Skeletal muscle cell (primary cell): ENCODE measurements at regions not wholly inside any gene's neighbourhood (a gene's known extent, or its start where the extent isn't known, plus 50 kb on each side); places are given as distances from the start of the nearest gene placed in this dataset.

ENCODE experiments used
- DNase-seq: peaks from one replicate; pipeline ENCODE4 v3.0.0-alpha.2; 2010; ENCODE audit warnings: low read depth
- H3K4me3 ChIP-seq: 2 replicates; pipeline ENCODE4 v1.5.1; 2011; ENCODE audit warnings: low read depth, mild to moderate bottlenecking, control low read depth, low read length, moderate library complexity

GRCh38 chr17:17398188-17398942 lies 78.4 kb upstream of the MED9 start:
- no peak overlapping the region for H3K4me3 ChIP-seq
- DNase-seq: no peak

- no peak overlapping the region for H3K4me3 ChIP-seq
- DNase-seq: no peak
Measured at GRCh38 chr17:17398943-17399926, 77.6 kb upstream of the MED9 start.

- DNase-seq: no peak
- no peak overlapping the region for H3K4me3 ChIP-seq
Measured at GRCh38 chr17:17400070-17400469, 76.7 kb upstream of the MED9 start.

GRCh38 chr17:17400566-17401184 lies 76.1 kb upstream of the MED9 start:
- no peak for DNase-seq
- H3K4me3 ChIP-seq: no peak overlapping the region

- DNase-seq: no peak
Measured at GRCh38 chr17:17401271-17401781, 75.5 kb upstream of the MED9 start.

GRCh38 chr17:17402558-17402957 lies 74.2 kb upstream of the MED9 start:
- DNase-seq: no peak
- no peak overlapping the region for H3K4me3 ChIP-seq

More at GRCh38 chr17:17401271-17401781, 75.5 kb upstream of the MED9 start:
- no peak overlapping the region for H3K4me3 ChIP-seq

GRCh38 chr17:17403065-17403464 lies 73.7 kb upstream of the MED9 start:
- no peak overlapping the region for H3K4me3 ChIP-seq
- no peak for DNase-seq

- DNase-seq: no peak
- H3K4me3 ChIP-seq: no peak overlapping the region
Measured at GRCh38 chr17:17403899-17404576, 72.8 kb upstream of the MED9 start.

GRCh38 chr17:17405673-17406072 lies 71.1 kb upstream of the MED9 start:
- DNase-seq: no peak
- H3K4me3 ChIP-seq: no peak overlapping the region

GRCh38 chr17:17406225-17406624 lies 70.6 kb upstream of the MED9 start:
- H3K4me3 ChIP-seq: no peak overlapping the region
- DNase-seq: no peak

GRCh38 chr17:17408236-17408794 lies 68.5 kb upstream of the MED9 start:
- no peak overlapping the region for H3K4me3 ChIP-seq
- peak; percentile 63 for DNase-seq

- no peak overlapping the region for H3K4me3 ChIP-seq
- no peak for DNase-seq
Measured at GRCh38 chr17:17410357-17410756, 66.4 kb upstream of the MED9 start.

GRCh38 chr17:17411692-17412091 lies 65.1 kb upstream of the MED9 start:
- DNase-seq: no peak
- no peak overlapping the region for H3K4me3 ChIP-seq

GRCh38 chr17:17412326-17412725 lies 64.5 kb upstream of the MED9 start:
- H3K4me3 ChIP-seq: no peak overlapping the region
- peak; percentile 62 for DNase-seq

- DNase-seq: no peak
- no peak overlapping the region for H3K4me3 ChIP-seq
Measured at GRCh38 chr17:17413215-17413792, 63.5 kb upstream of the MED9 start.

GRCh38 chr17:17413821-17414220 lies 63.0 kb upstream of the MED9 start:
- no peak overlapping the region for H3K4me3 ChIP-seq
- DNase-seq: no peak

GRCh38 chr17:17414341-17414805 lies 62.4 kb upstream of the MED9 start:
- DNase-seq: peak; percentile 69
- no peak overlapping the region for H3K4me3 ChIP-seq

- no peak overlapping the region for H3K4me3 ChIP-seq
- DNase-seq: no peak
Measured at GRCh38 chr17:17415006-17415405, 61.8 kb upstream of the MED9 start.

GRCh38 chr17:17416007-17416399 lies 60.8 kb upstream of the MED9 start:
- no peak overlapping the region for H3K4me3 ChIP-seq
- peak; percentile 55 for DNase-seq
